GM23248 (cell line): ENCODE measurements at regions not wholly inside any gene's neighbourhood (a gene's known extent, or its start where the extent isn't known, plus 50 kb on each side); places are given as distances from the start of the nearest gene placed in this dataset.

Source experiments
- DNase-seq: peaks from one replicate; pipeline ENCODE4 v3.0.0-alpha.2; 2015
- H2AFZ ChIP-seq: fragments of 200-600 bp; sonication (generic); 2 replicates; pipeline ENCODE4 v1.6.1; 2016; ENCODE audit warnings: antibody characterized with exemption
- H3F3A ChIP-seq: fragments of 200-600 bp; sonication (generic); 2 replicates; pipeline ENCODE4 v1.6.1; 2016; ENCODE audit warnings: mild to moderate bottlenecking, antibody characterized with exemption, mixed run types; ENCODE audit not compliant: insufficient read depth
- H3K27ac ChIP-seq: fragments of 200-600 bp; sonication (generic); 2 replicates; pipeline ENCODE4 v1.5.1; 2016; ENCODE audit warnings: mild to moderate bottlenecking
- H3K27me3 ChIP-seq: fragments of 200-600 bp; sonication (generic); replicated peaks from 2 replicates; pipeline ENCODE4 v1.6.1; 2016; ENCODE audit warnings: mild to moderate bottlenecking; ENCODE audit not compliant: insufficient read depth
- H3K36me3 ChIP-seq: fragments of 200-600 bp; sonication (generic); 2 replicates; pipeline ENCODE4 v1.6.1; 2016; ENCODE audit warnings: low read depth, mild to moderate bottlenecking
- H3K4me1 ChIP-seq: fragments of 200-600 bp; sonication (generic); 2 replicates; pipeline ENCODE4 v1.6.1; 2016; ENCODE audit warnings: mild to moderate bottlenecking; ENCODE audit not compliant: insufficient read depth
- H3K4me2 ChIP-seq: fragments of 200-600 bp; sonication (generic); one replicate; pipeline ENCODE4 v1.6.1; 2016; ENCODE audit warnings: mild to moderate bottlenecking; ENCODE audit not compliant: unreplicated experiment
- H3K4me3 ChIP-seq: fragments of 200-600 bp; sonication (generic); 2 replicates; pipeline ENCODE4 v1.5.1; 2016; ENCODE audit warnings: mild to moderate bottlenecking
- H3K79me2 ChIP-seq: fragments of 200-600 bp; sonication (generic); 2 replicates; pipeline ENCODE4 v1.6.1; 2016; ENCODE audit warnings: mild to moderate bottlenecking; ENCODE audit not compliant: insufficient read depth
- H3K9ac ChIP-seq: fragments of 200-600 bp; sonication (generic); 2 replicates; pipeline ENCODE4 v1.6.1; 2016; ENCODE audit warnings: mild to moderate bottlenecking
- H3K9me2 ChIP-seq: fragments of 200-600 bp; sonication (generic); 2 replicates; pipeline ENCODE4 v1.6.1; 2016; ENCODE audit warnings: mixed run types, mild to moderate bottlenecking, moderate library complexity; ENCODE audit not compliant: insufficient read depth
- H3K9me3 ChIP-seq: fragments of 200-600 bp; sonication (generic); one replicate; pipeline ENCODE4 v1.6.1; 2017; ENCODE audit warnings: low read depth
- H4K20me1 ChIP-seq: fragments of 200-600 bp; sonication (generic); 2 replicates; pipeline ENCODE4 v1.6.0; 2016; ENCODE audit not compliant: insufficient read depth
- EZH2 ChIP-seq: fragments of 200-600 bp; sonication (generic); IDR thresholded peaks from 2 replicates; pipeline ENCODE4 v1.6.1; 2018; ENCODE audit warnings: antibody characterized with exemption, mild to moderate bottlenecking; ENCODE audit not compliant: insufficient read depth, poor library complexity, severe bottlenecking
- EZH2phosphoT487 ChIP-seq: fragments of 200-600 bp; sonication (generic); IDR thresholded peaks from 2 replicates; pipeline ENCODE4 v1.6.1; 2018; ENCODE audit warnings: antibody characterized with exemption, moderate library complexity, mild to moderate bottlenecking, low read depth; ENCODE audit not compliant: insufficient read depth
- WGBS, 2 experiments: methylation state at CpG; one replicate each; pipeline ENCODE4 v1.1.6; 2015 to 2017; ENCODE audit warnings: low lambda C conversion rate in 2 of 2, low coverage in 1 of 2; ENCODE audit errors: missing lambda C conversion rate in 2 of 2; 5-methylcytosine and 5-hydroxymethylcytosine counted together
- in situ Hi-C: fragments of 300-500 bp; cut with MboI; formaldehyde crosslinking; loops from 2 replicates; pipeline ENCODE4 v1.15.0; 2020

GRCh38 chr14:31934767-31935266, 142.3 kb upstream of the ARHGAP5 start:
- H3K79me2 ChIP-seq = no peaks in the 10 kb centered on the region
- H3K9me3 ChIP-seq = no peaks in the 10 kb centered on the region
- H4K20me1 ChIP-seq = no peaks in the 10 kb centered on the region
- no peak overlapping the region for H3K9ac ChIP-seq
- H3K9me2 ChIP-seq = no peaks in the 10 kb centered on the region
- no peaks in the 10 kb centered on the region for H3K27me3 ChIP-seq
- TF ChIP-seq EZH2 (no peak), EZH2phosphoT487 (no peak)
- no peak overlapping the region for H3K27ac ChIP-seq
- DNase-seq = peak; percentile 67
- H3K4me2 ChIP-seq = no peak overlapping the region
- no peaks in the 10 kb centered on the region for H3K36me3 ChIP-seq
- in situ Hi-C loops = loop anchor here (10.0 kb wide), 1 partner anchor 320 kb away; no protein-coding TSS in a partner anchor
- 57 to 58% methylated on average over 4 of the region's 4 CpGs for WGBS, 2 experiments
- peaks cover 37% of the 10 kb centered on the region for H3K4me1 ChIP-seq
- peaks cover 29% of the 10 kb centered on the region for H3F3A ChIP-seq
- no peak overlapping the region for H2AFZ ChIP-seq
- H3K4me3 ChIP-seq = no peak overlapping the region

DNA sequence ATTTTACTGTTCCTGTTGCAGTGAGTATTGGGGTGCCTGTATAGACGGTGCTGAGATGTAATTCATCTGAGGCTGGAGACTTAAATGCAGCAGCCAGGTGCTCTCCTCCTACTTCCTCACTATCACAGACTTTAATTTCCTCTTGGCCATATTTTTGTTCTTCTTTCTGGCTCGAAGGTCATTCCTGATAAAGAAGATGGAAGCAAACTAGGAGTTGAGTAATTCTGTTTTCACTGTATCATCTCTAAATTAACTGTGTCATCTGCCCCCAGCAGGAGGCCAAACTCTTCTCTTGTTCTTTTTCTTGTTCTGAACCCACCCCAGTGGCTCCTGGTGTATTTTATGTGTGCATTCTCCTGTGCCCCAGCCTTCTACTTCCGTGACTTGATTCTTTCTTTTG, 141.7 kb upstream of the ARHGAP5 start:
- Histone ChIP-seq H3K27ac (no peak overlapping the region), H4K20me1 (no peaks in the 10 kb centered on the region), H3K4me2 (no peak overlapping the region), H3K9ac (no peak overlapping the region), H2AFZ (no peak overlapping the region), H3F3A (peaks cover 23% of the 10 kb centered on the region), H3K79me2 (no peaks in the 10 kb centered on the region), H3K9me2 (no peaks in the 10 kb centered on the region), H3K27me3 (no peaks in the 10 kb centered on the region), H3K36me3 (no peaks in the 10 kb centered on the region), H3K4me1 (peaks cover 32% of the 10 kb centered on the region), H3K4me3 (no peak overlapping the region), H3K9me3 (no peaks in the 10 kb centered on the region)
- in situ Hi-C loops = loop anchor here (10.0 kb wide), 1 partner anchor 319 kb away; no protein-coding TSS in a partner anchor
- no peak for TF ChIP-seq EZH2phosphoT487
- TF ChIP-seq EZH2 = no peak
- WGBS, 2 experiments = 96 to 97% methylated on average over 3 of the region's 3 CpGs
- no peak for DNase-seq

GRCh38 chr14:31936115-31936514, 141.0 kb upstream of the ARHGAP5 start:
- Histone ChIP-seq H2AFZ (no peak overlapping the region), H3K4me3 (no peak overlapping the region), H3K9ac (no peak overlapping the region), H3K27me3 (no peaks in the 10 kb centered on the region), H3K9me2 (no peaks in the 10 kb centered on the region), H3K27ac (no peak overlapping the region), H3F3A (peaks cover 17% of the 10 kb centered on the region), H3K36me3 (no peaks in the 10 kb centered on the region), H3K4me2 (no peak overlapping the region), H3K79me2 (no peaks in the 10 kb centered on the region), H4K20me1 (no peaks in the 10 kb centered on the region), H3K4me1 (peaks cover 25% of the 10 kb centered on the region), H3K9me3 (no peaks in the 10 kb centered on the region)
- WGBS, 2 experiments = 67 to 71% methylated on average over 6 of the region's 6 CpGs
- peak; percentile 33 for DNase-seq
- no peak for TF ChIP-seq EZH2
- no peak for TF ChIP-seq EZH2phosphoT487
- in situ Hi-C loops = loop anchor here (10.0 kb wide), 1 partner anchor 319 kb away; no protein-coding TSS in a partner anchor

GRCh38 chr14:31937730-31938346, 139.3 kb upstream of the ARHGAP5 start:
- no peaks in the 10 kb centered on the region for H3K79me2 ChIP-seq
- H3K27me3 ChIP-seq = no peaks in the 10 kb centered on the region
- WGBS, 2 experiments = 27 to 31% methylated on average over 3 of the region's 3 CpGs
- H3K36me3 ChIP-seq = no peaks in the 10 kb centered on the region
- H3K4me2 ChIP-seq = peak overlapping the region; percentile 30
- no peak overlapping the region for H3K9ac ChIP-seq
- H3K4me1 ChIP-seq = peaks cover 25% of the 10 kb centered on the region
- no peaks in the 10 kb centered on the region for H3K9me3 ChIP-seq
- H4K20me1 ChIP-seq = no peaks in the 10 kb centered on the region
- H3K4me3 ChIP-seq = no peak overlapping the region
- no peaks in the 10 kb centered on the region for H3K9me2 ChIP-seq
- H2AFZ ChIP-seq = no peak overlapping the region
- in situ Hi-C loops = loop anchor here (10.0 kb wide), 1 partner anchor 317 kb away; no protein-coding TSS in a partner anchor
- TF ChIP-seq EZH2phosphoT487 (no peak), EZH2 (no peak)
- peak overlapping the region; percentile 62 for H3K27ac ChIP-seq
- peak; percentile 95 for DNase-seq
- H3F3A ChIP-seq = peaks cover 17% of the 10 kb centered on the region
